ENCODE measurements at regions not wholly inside any gene's neighbourhood (a gene's known extent, or its start where the extent isn't known, plus 50 kb on each side); places are given as distances from the start of the nearest gene placed in this dataset.

GRCh38 chr16:85524630-85525419 lies 88.3 kb upstream of the GSE1 start (continued):
- TF ChIP-seq PHF8 (CRISPR knock-in tag; IDR thresholded peaks at IDR 0.05) (peak; percentile 58), ZFX (CRISPR knock-in tag; IDR thresholded peaks at IDR 0.05; ENCODE audit: low read depth) (peak; percentile 92), ZNF7 (CRISPR knock-in tag; IDR thresholded peaks at IDR 0.05) (no peak), POLR2G (IDR thresholded peaks at IDR 0.05; ENCODE audit: low read depth, low read length) (peak; percentile 62; the same call in 1 of the 2 replicates), ZNF749 (CRISPR knock-in tag; IDR thresholded peaks at IDR 0.05; ENCODE audit: borderline replicate concordance) (no peak; the same call in 1 of the 2 replicates), NR1H2 (CRISPR knock-in tag; IDR thresholded peaks at IDR 0.05; ENCODE audit: borderline replicate concordance, low read depth) (peak; percentile 70; the same call in 1 of the 2 replicates), SKIL (CRISPR knock-in tag; IDR thresholded peaks at IDR 0.05; ENCODE audit: borderline replicate concordance) (peak; percentile 94), CBX2 (IDR thresholded peaks at IDR 0.05; ENCODE audit: low read depth, low read length) (no peak), CBX2 (CRISPR knock-in tag; IDR thresholded peaks at IDR 0.05; ENCODE audit: low read depth) (0 out of 2 replicates have a peak, but pooled peaks have one; percentile 13), GABPB1 (CRISPR knock-in tag; IDR thresholded peaks at IDR 0.05) (peak; percentile 84), MAFF (IDR thresholded peaks at IDR 0.05; ENCODE audit: low read depth, low read length) (no peak), KMT2A (CRISPR knock-in tag; IDR thresholded peaks at IDR 0.05) (peak; percentile 47; the same call in 1 of the 2 replicates), ZNF570 (CRISPR knock-in tag; IDR thresholded peaks at IDR 0.05; ENCODE audit: borderline replicate concordance) (peak; percentile 23; the same call in 1 of the 2 replicates), ATF7 (IDR thresholded peaks at IDR 0.05) (peak; percentile 91), ATF7 (CRISPR knock-in tag; IDR thresholded peaks at IDR 0.05) (peak; percentile 94), ZNF382 (CRISPR knock-in tag; IDR thresholded peaks at IDR 0.05; ENCODE audit: borderline replicate concordance) (no peak), ZNF891 (CRISPR knock-in tag; IDR thresholded peaks at IDR 0.05) (peak; percentile 12; the same call in 1 of the 2 replicates), SIX4 (CRISPR knock-in tag; IDR thresholded peaks at IDR 0.05) (peak; percentile 77; the same call in 1 of the 2 replicates), NKX3-1 (CRISPR knock-in tag; IDR thresholded peaks at IDR 0.05) (no peak; the same call in 1 of the 2 replicates), BCLAF1 (IDR thresholded peaks at IDR 0.05) (no peak), NFATC3 (CRISPR knock-in tag; IDR thresholded peaks at IDR 0.05) (peak; percentile 46; the same call in 1 of the 2 replicates)
- TF ChIP-seq, protein P1, sequence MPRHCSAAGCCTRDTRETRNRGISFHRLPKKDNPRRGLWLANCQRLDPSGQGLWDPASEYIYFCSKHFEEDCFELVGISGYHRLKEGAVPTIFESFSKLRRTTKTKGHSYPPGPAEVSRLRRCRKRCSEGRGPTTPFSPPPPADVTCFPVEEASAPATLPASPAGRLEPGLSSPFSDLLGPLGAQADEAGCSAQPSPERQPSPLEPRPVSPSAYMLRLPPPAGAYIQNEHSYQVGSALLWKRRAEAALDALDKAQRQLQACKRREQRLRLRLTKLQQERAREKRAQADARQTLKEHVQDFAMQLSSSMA (CRISPR knock-in tag; IDR thresholded peaks at IDR 0.05): peak; percentile 16; the same call in 1 of the 2 replicates
- TF ChIP-seq, protein P2, sequence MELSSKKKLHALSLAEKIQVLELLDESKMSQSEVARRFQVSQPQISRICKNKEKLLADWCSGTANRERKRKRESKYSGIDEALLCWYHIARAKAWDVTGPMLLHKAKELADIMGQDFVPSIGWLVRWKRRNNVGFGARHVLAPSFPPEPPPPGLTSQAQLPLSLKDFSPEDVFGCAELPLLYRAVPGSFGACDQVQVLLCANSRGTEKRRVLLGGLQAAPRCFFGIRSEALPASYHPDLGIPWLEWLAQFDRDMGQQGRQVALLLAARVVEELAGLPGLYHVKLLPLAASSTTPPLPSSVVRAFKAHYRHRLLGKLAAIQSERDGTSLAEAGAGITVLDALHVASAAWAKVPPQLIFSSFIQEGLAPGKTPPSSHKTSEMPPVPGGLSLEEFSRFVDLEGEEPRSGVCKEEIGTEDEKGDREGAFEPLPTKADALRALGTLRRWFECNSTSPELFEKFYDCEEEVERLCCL (CRISPR knock-in tag; IDR thresholded peaks at IDR 0.05; ENCODE audit: borderline replicate concordance): no peak
